Heart right ventricle (tissue), 16 donors: ENCODE measurements at regions not wholly inside any gene's neighbourhood (a gene's known extent, or its start where the extent isn't known, plus 50 kb on each side); places are given as distances from the start of the nearest gene placed in this dataset.

Experiments used
- ATAC-seq, 8 donors: fragments of 200-7000 bp; cut with Tn5 transposase; one replicate each; pipeline ENCODE4 v1.9.1; 2020; ENCODE audit warnings: mild to moderate bottlenecking in 8 of 8, moderate library complexity in 8 of 8, moderate number of reproducible peaks in 1 of 8
- DNase-seq, 2 donors: peaks; one replicate each; pipeline ENCODE4 v3.0.0-alpha.2; 2020
- H3K27ac ChIP-seq, 10 donors: fragments of 200-600 bp; sonication (generic) in 2 of 10; one replicate each; pipeline versions ENCODE4 v1.5.0 to v1.8.0; 2020 to 2022; ENCODE audit warnings: mild to moderate bottlenecking in 3 of 10
- H3K27me3 ChIP-seq, 7 donors: fragments of 200-600 bp; one replicate each; pipeline ENCODE4 v1.8.0; 2021 to 2022; ENCODE audit warnings: mild to moderate bottlenecking in 2 of 7
- H3K36me3 ChIP-seq, 9 donors: fragments of 200-600 bp; sonication (generic) in 1 of 9; one replicate each; pipeline versions ENCODE4 v1.5.0 to v1.8.0; 2020 to 2022; ENCODE audit warnings: mild to moderate bottlenecking in 2 of 9
- H3K4me1 ChIP-seq, 9 donors: fragments of 200-600 bp; sonication (generic) in 1 of 9; one replicate each; pipeline versions ENCODE4 v1.5.0 to v1.8.0; 2020 to 2022; ENCODE audit warnings: mild to moderate bottlenecking in 4 of 9
- H3K4me3 ChIP-seq, 10 donors: fragments of 200-600 bp; sonication (generic) in 2 of 10; one replicate each; pipeline versions ENCODE4 v1.5.0 to v1.8.0; 2020 to 2022; ENCODE audit warnings: mild to moderate bottlenecking in 7 of 10, moderate library complexity in 2 of 10
- H3K9me3 ChIP-seq, 11 donors: fragments of 200-600 bp in 10 of 11; sonication (generic) in 2 of 11; one replicate each; pipeline versions ENCODE4 v1.5.0 to v1.8.0; 2013 to 2022; ENCODE audit warnings: mild to moderate bottlenecking in 2 of 11, control low read depth in 1 of 11, moderate library complexity in 1 of 11
- WGBS, 2 donors: extraction: QIAGEN DNeasy Blood & Tissue Kit; methylation state at CpG; one replicate each; pipeline ENCODE4 v1.1.7; 2013; ENCODE audit warnings: inconsistent platforms in 1 of 2; 5-methylcytosine and 5-hydroxymethylcytosine counted together
- intact Hi-C, 10 donors: fragments of 100-400 bp; cut with DNase I; formaldehyde crosslinking; loops; one replicate each; pipeline versions ENCODE4 v1.11.1 to v1.14.2; 2022
- TF ChIP-seq, protein P1 (sequence below), 9 donors: fragments of 200-600 bp; sonication (generic) in 2 of 9; IDR thresholded peaks; one replicate each; pipeline versions ENCODE4 v1.5.0 to v1.8.0; 2021 to 2022; ENCODE audit warnings: antibody characterized with exemption in 9 of 9, mild to moderate bottlenecking in 5 of 9, moderate library complexity in 1 of 9
- donor health status: Arrhythmogenic right ventricular cardiomyopathy.
- donor health status: ischemic (EF 13 %, LVEDD 7.1; RV severe dilation, severe dysfunction).
- donor health status: healthy with polysubstance abuse.
- donor health status: DM: no; HTN: yes; CAD: no.
- donor health status: DM: no; HTN: no; CAD: no.
- donor health status: ischemic (EF 25% LVEDD 6.9; RV normal size, moderate dysfunction).
- donor health status: ischemic (EF 25% LVEDD 5.7; RV mildly dilated, moderate dysfunction).
- donor health status: healthy.
- donor health status: DM: yes; HTN: yes; CAD: no.
- donor health status: Ischemic cardiomyopathy.
- donor health status: ischemic (EF 35%, LVEDD 5.7; RV mildly dilated, moderate dysfunction).
- donor health status: nonischemic (EF 11% LVEDD 7.7; RV severe dilation, severe dysfunction).
- donor health status: DM: yes; HTN: yes; CAD: no.
- donor health status: PGD.
- donor health status: ischemic (EF 29% LVEDD 5.4; RV normal size, mild dysfunction).
- donor health status: nonischemic (EF 23%, LVEDD 6.1; RV moderate dilation, normal function).

GRCh38 chr5:40150896-40151295 is 528.8 kb upstream of the PTGER4 start:
- no peak for ATAC-seq
- H3K4me1 ChIP-seq: no peaks in the 10 kb centered on the region
- H3K36me3 ChIP-seq: no peaks in the 10 kb centered on the region
- no peaks in the 10 kb centered on the region for H3K27me3 ChIP-seq
- H3K27ac ChIP-seq: no peak overlapping the region
- DNase-seq: no peak
- intact Hi-C loops: no loop called here
- no peak overlapping the region for H3K4me3 ChIP-seq
- H3K9me3 ChIP-seq: peaks cover 0 to under 1% (median 0%) of the 10 kb centered on the region in 11 donors
- whole genome bisulfite sequencing, 2 donors: 36 to 56% methylated on average over 1 of the region's 1 CpG
- TF ChIP-seq, protein P1, sequence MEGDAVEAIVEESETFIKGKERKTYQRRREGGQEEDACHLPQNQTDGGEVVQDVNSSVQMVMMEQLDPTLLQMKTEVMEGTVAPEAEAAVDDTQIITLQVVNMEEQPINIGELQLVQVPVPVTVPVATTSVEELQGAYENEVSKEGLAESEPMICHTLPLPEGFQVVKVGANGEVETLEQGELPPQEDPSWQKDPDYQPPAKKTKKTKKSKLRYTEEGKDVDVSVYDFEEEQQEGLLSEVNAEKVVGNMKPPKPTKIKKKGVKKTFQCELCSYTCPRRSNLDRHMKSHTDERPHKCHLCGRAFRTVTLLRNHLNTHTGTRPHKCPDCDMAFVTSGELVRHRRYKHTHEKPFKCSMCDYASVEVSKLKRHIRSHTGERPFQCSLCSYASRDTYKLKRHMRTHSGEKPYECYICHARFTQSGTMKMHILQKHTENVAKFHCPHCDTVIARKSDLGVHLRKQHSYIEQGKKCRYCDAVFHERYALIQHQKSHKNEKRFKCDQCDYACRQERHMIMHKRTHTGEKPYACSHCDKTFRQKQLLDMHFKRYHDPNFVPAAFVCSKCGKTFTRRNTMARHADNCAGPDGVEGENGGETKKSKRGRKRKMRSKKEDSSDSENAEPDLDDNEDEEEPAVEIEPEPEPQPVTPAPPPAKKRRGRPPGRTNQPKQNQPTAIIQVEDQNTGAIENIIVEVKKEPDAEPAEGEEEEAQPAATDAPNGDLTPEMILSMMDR (IDR thresholded peaks at IDR 0.05): no peak

- intact Hi-C loops: no loop called here
- no peaks in the 10 kb centered on the region for H3K27me3 ChIP-seq
- TF ChIP-seq, protein P1 (IDR thresholded peaks at IDR 0.05): no peak
- H3K4me1 ChIP-seq: peaks cover 0 to 13% (median 0%) of the 10 kb centered on the region in 9 donors
- DNase-seq (no peak), ATAC-seq (no peak)
- no peak overlapping the region for H3K4me3 ChIP-seq
- peaks cover 0 to 6% (median 0%) of the 10 kb centered on the region in 11 donors for H3K9me3 ChIP-seq
- H3K36me3 ChIP-seq: no peaks in the 10 kb centered on the region
- peak overlapping the region in 1 of 10 donors; percentile 33 for H3K27ac ChIP-seq
Observed at GRCh38 chr5:40141896-40142295, 537.8 kb upstream of the PTGER4 start.

DNA sequence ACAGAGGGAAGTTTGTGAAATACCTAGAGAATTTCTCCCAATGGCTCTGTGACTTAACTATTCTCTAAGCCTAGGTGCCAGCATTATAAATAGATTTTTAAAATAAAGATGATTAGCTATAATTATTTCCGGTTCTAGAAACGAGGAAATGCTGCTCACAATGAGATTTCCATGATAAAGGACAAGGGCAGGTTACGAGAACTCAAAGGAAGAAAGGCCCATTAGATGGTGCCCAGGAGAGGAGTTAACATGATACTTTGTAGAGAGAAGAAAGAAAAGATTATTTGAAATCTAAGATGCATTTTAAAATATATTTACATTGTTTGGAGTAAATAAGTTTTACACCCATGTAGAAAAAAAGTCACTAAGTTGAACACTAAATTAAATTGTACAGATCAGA is 538.3 kb upstream of the PTGER4 start:
- H3K4me3 ChIP-seq: no peak overlapping the region
- intact Hi-C loops: no loop called here
- peak overlapping the region in 1 of 10 donors; percentile 33 for H3K27ac ChIP-seq
- H3K4me1 ChIP-seq: peaks cover 0 to 13% (median 0%) of the 10 kb centered on the region in 9 donors
- H3K36me3 ChIP-seq: no peaks in the 10 kb centered on the region
- TF ChIP-seq, protein P1 (IDR thresholded peaks at IDR 0.05): no peak
- H3K27me3 ChIP-seq: no peaks in the 10 kb centered on the region
- WGBS, 2 donors: 41 to 61% methylated on average over 3 of the region's 3 CpGs
- H3K9me3 ChIP-seq: peaks cover 0 to 6% (median 0%) of the 10 kb centered on the region in 11 donors
- DNase-seq (no peak), ATAC-seq (no peak)

GRCh38 chr5:40137223-40137622 is 542.5 kb upstream of the PTGER4 start:
- DNase-seq: no peak
- TF ChIP-seq, protein P1 (IDR thresholded peaks at IDR 0.05): no peak
- Histone ChIP-seq H3K4me3 (no peak overlapping the region), H3K36me3 (no peaks in the 10 kb centered on the region), H3K27me3 (no peaks in the 10 kb centered on the region), H3K9me3 (no peaks in the 10 kb centered on the region), H3K27ac (no peak overlapping the region), H3K4me1 (peaks cover 0 to 12% (median 0%) of the 10 kb centered on the region in 9 donors)
- ATAC-seq: no peak
- intact Hi-C loops: no loop called here
- 76 to 83% methylated on average over 1 of the region's 1 CpG for WGBS, 2 donors
